Adrenal gland (tissue), 9 donors: ENCODE measurements at regions not wholly inside any gene's neighbourhood (a gene's known extent, or its start where the extent isn't known, plus 50 kb on each side); places are given as distances from the start of the nearest gene placed in this dataset.
A peak's percentile ranks its signal among the peaks of the same experiment; 100 is the strongest.

Source experiments
- DNase-seq, 7 donors: peaks; one replicate each; pipeline ENCODE4 v3.0.0-alpha.2; 2019 to 2020
- H3K27ac ChIP-seq, 5 donors: fragments of 200-600 bp; sonication (generic) in 4 of 5; 1 replicate in 3 of 5; 2 replicates in 2 of 5; pipeline versions ENCODE4 v1.5.1 to v1.8.0; 2016 to 2020; ENCODE audit warnings: mild to moderate bottlenecking in 1 of 5
- H3K27me3 ChIP-seq: fragments of 200-600 bp; 2 replicates; pipeline ENCODE4 v1.8.0; 2021
- H3K36me3 ChIP-seq, 2 donors: fragments of 200-600 bp; replicated peaks in 1 of 2; 1 replicate in 1 of 2; 2 replicates in 1 of 2; pipeline versions ENCODE4 v1.5.1 to v1.8.0; 2018 to 2022
- H3K4me1 ChIP-seq, 2 donors: fragments of 200-600 bp; replicated peaks in 1 of 2; 1 replicate in 1 of 2; 2 replicates in 1 of 2; pipeline versions ENCODE4 v1.5.1 to v1.8.0; 2018 to 2021
- H3K4me3 ChIP-seq, 4 donors: fragments of 200-600 bp; sonication (generic) in 3 of 4; one replicate each; pipeline ENCODE4 v1.5.1; 2016 to 2018
- H3K9me3 ChIP-seq, 3 donors: fragments of 200-600 bp; sonication (generic) in 1 of 3; replicated peaks in 1 of 3; 1 replicate in 2 of 3; 2 replicates in 1 of 3; pipeline versions ENCODE4 v1.5.1 to v1.8.0; 2016 to 2021
- POLR2A ChIP-seq, 2 donors: fragments of 450-650 bp; IDR thresholded peaks; one replicate each; pipeline ENCODE4 v1.6.1; 2017; ENCODE audit warnings: antibody characterized with exemption in 2 of 2, mild to moderate bottlenecking in 2 of 2, moderate library complexity in 1 of 2
- WGBS, 4 donors: extraction: QIAGEN DNeasy Blood & Tissue Kit in 2 of 4; methylation state at CpG; one replicate each; pipeline versions ENCODE4 v1.1.5 to v1.1.7; 2013 to 2017; 5-methylcytosine and 5-hydroxymethylcytosine counted together
- intact Hi-C, 2 donors: fragments of 100-400 bp; cut with DNase I; formaldehyde crosslinking; loops; one replicate each; pipeline versions ENCODE4 v1.14.1 to v1.15.0; 2022 to 2023
- TF ChIP-seq, protein P1 (sequence below), 6 experiments: fragments of 450-650 bp in 4 of 6; fragments of 200-600 bp in 2 of 6; sonication (generic) in 1 of 6; IDR thresholded peaks; 1 replicate in 5 of 6; 2 replicates in 1 of 6; pipeline versions ENCODE4 v1.5.1 to v1.8.0; 2016 to 2021; ENCODE audit warnings: antibody characterized with exemption in 6 of 6, mild to moderate bottlenecking in 2 of 6, moderate library complexity in 1 of 6
- donor health status: healthy with polysubstance abuse.
- donor health status: Bipolar disorder and iron deficiency.
- donor health status: DM: yes; HTN: yes; CAD: no.
- donor health status: DM: no; HTN: no; CAD: no.
- donor health status: DM: no; HTN: no; CAD: no.

DNA sequence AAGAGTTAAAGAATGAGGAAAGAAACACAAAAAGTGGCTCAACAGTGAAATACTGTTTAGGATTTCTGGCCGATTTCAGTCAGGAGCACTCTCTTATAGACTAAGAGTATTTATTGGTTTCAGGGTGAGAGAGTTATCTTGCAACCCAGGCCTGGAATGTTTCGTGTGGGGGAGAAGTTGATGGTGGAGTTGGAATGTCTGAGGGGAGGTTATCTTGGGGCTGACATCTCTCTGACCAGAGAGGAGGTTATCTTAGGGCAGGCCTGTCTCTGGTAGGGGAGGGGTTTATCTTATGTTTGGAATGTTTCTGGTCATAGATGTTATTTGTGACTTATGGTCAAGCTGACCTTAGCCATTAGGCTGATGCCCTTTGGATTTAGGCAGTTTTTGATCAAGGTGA, 80.3 kb downstream of the HTR1B start:
- Histone ChIP-seq H3K36me3 (no peaks in the 10 kb centered on the region), H3K4me3 (no peak overlapping the region), H3K27ac (no peak overlapping the region), H3K9me3 (no peaks in the 10 kb centered on the region), H3K4me1 (no peaks in the 10 kb centered on the region), H3K27me3 (no peaks in the 10 kb centered on the region)
- no peak for TF ChIP-seq POLR2A (IDR thresholded peaks at IDR 0.05)
- intact Hi-C loops, result no loop called here
- WGBS, 4 donors, result 41 to 52% (median 46%) methylated on average over 2 of the region's 2 CpGs
- DNase-seq, result no peak

DNA sequence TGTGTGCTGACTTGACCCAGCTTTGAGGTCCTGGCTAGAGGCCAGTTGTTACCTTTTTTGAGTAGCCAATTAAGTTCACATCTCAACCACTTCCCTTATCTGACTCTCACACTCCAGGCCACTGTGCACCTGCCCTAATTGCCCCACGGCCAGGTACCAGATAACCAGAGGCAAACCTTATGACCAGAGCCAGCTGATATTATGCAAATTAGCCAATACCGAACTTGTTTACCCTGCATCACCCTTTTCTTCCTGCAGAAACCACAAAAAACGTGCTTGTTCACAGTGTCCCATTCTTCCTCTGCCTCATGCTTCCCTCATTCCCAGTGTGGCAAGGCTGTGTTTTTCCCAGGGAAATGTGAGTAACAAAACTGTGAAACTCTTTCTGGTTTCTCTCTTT, 89.3 kb downstream of the HTR1B start:
- Histone ChIP-seq H3K27ac (no peak overlapping the region), H3K9me3 (no peaks in the 10 kb centered on the region), H3K4me3 (no peak overlapping the region), H3K36me3 (no peaks in the 10 kb centered on the region), H3K27me3 (no peaks in the 10 kb centered on the region), H3K4me1 (no peaks in the 10 kb centered on the region)
- TF ChIP-seq, protein P1, sequence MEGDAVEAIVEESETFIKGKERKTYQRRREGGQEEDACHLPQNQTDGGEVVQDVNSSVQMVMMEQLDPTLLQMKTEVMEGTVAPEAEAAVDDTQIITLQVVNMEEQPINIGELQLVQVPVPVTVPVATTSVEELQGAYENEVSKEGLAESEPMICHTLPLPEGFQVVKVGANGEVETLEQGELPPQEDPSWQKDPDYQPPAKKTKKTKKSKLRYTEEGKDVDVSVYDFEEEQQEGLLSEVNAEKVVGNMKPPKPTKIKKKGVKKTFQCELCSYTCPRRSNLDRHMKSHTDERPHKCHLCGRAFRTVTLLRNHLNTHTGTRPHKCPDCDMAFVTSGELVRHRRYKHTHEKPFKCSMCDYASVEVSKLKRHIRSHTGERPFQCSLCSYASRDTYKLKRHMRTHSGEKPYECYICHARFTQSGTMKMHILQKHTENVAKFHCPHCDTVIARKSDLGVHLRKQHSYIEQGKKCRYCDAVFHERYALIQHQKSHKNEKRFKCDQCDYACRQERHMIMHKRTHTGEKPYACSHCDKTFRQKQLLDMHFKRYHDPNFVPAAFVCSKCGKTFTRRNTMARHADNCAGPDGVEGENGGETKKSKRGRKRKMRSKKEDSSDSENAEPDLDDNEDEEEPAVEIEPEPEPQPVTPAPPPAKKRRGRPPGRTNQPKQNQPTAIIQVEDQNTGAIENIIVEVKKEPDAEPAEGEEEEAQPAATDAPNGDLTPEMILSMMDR (IDR thresholded peaks at IDR 0.05), result no peak
- no peak for TF ChIP-seq POLR2A (IDR thresholded peaks at IDR 0.05)
- peak in 1 of 7 donors; percentile 53 for DNase-seq
- 57 to 71% (median 62%) methylated on average over 3 of the region's 3 CpGs for WGBS, 4 donors
- intact Hi-C loops, result no loop called here

DNA sequence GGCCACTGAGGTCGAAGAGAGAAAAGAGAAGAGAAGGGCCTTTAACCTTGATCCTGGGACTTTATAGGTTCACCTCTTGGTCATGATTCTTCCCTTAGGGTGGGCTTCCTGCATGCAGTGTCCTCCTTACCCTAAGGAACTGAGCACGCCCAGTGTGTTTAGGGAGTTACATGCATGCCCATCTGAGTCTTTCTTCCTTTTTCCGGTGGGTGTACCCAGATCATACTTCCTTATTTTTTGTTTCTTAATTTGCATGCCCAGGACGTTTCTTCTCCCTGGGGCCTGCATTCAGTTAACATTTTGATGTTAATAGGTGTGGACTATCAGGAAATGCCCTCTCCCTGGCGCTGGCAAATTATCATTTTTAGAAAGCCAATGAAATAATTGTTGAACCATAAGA, 91.5 kb downstream of the HTR1B start:
- intact Hi-C loops, result no loop called here
- no peak for TF ChIP-seq POLR2A (IDR thresholded peaks at IDR 0.05)
- TF ChIP-seq, protein P1 (IDR thresholded peaks at IDR 0.05), result no peak

DNA sequence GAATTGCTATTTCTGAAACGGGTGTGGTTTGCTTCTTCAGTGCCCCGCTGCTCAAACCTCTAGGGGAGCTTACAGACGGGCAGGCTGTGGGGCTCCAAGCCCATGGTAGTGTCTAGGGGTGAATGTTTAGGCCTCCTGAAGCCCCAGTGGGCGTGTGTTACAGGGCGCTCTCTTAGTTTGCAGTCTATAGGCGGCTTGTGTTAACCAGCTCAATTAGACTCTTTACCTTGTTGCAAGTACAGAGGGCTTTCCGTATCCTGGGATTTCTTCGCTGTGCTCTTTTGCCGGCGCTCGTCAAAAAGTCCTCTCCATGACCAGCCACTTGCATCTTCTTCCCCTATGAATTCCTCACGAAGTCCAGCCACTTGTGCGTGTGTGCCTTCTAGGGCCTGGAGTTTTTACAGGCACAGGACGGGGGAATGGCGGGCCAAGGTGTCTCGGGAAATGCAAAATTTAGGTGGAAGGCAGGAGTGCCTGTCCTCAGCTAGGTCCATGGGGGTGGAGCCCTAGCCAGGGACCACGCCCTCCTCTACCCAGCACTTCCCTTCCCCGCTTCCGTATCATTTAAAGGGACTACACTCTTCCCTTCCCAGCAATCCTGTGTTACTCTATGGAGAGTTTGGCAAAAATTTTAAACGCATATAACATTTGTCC, 94.5 kb downstream of the HTR1B start:
- no peaks in the 10 kb centered on the region for H3K27me3 ChIP-seq
- H3K9me3 ChIP-seq, result no peaks in the 10 kb centered on the region
- intact Hi-C loops, result no loop called here
- H3K4me3 ChIP-seq, result peak overlapping the region in 2 of 4 donors; percentile 43 to 46
- H3K36me3 ChIP-seq, result no peaks in the 10 kb centered on the region
- WGBS, 4 donors, result 45 to 84% (median 61%) methylated on average over 20 of the region's 20 CpGs
- peak; percentile 26 to 71 (median 35) for DNase-seq
- no peaks in the 10 kb centered on the region for H3K4me1 ChIP-seq
- H3K27ac ChIP-seq, result peak overlapping the region in 1 of 5 donors; percentile 18
- no peak for TF ChIP-seq POLR2A (IDR thresholded peaks at IDR 0.05)
- TF ChIP-seq, protein P1 (IDR thresholded peaks at IDR 0.05), result no peak

More for the DNA sequence above, 91.5 kb downstream of the HTR1B start:
- Histone ChIP-seq H3K36me3 (no peaks in the 10 kb centered on the region), H3K27ac (no peak overlapping the region), H3K4me1 (no peaks in the 10 kb centered on the region), H3K4me3 (no peak overlapping the region), H3K27me3 (no peaks in the 10 kb centered on the region), H3K9me3 (no peaks in the 10 kb centered on the region)
- WGBS, 4 donors, result 64 to 72% (median 70%) methylated on average over 5 of the region's 5 CpGs
- no peak for DNase-seq

DNA sequence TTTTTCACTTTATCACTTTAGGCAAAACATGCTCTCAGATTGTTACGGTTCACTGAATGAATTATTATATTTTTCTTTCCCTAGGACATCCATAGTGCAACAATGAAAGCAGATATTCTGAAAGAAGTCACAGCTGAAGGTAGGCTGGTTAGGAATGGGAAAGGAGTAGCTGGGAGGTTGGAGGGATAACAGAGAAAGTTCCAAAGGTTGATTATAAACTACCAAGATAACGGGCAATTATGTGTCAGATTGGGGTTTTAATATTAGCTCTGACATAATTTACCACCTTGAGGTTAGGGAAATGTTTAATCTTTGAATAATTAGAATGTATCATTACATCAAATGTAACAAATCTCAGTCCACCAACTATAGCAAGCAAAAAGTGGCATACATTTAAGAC, 96.5 kb downstream of the HTR1B start:
- DNase-seq, result no peak
- H3K9me3 ChIP-seq, result no peaks in the 10 kb centered on the region
- 60 to 72% (median 70%) methylated on average over 2 of the region's 2 CpGs for WGBS, 4 donors
- H3K27me3 ChIP-seq, result no peaks in the 10 kb centered on the region
- no peaks in the 10 kb centered on the region for H3K4me1 ChIP-seq
- TF ChIP-seq, protein P1 (IDR thresholded peaks at IDR 0.05), result no peak
- no peak for TF ChIP-seq POLR2A (IDR thresholded peaks at IDR 0.05)
- no peak overlapping the region for H3K27ac ChIP-seq
- intact Hi-C loops, result no loop called here
- no peaks in the 10 kb centered on the region for H3K36me3 ChIP-seq
- no peak overlapping the region for H3K4me3 ChIP-seq
